ENCODE measurements at regions not wholly inside any gene's neighbourhood (a gene's known extent, or its start where the extent isn't known, plus 50 kb on each side); places are given as distances from the start of the nearest gene placed in this dataset.

- no peaks in the 10 kb centered on the region for H3K36me3 ChIP-seq (ENCODE audit: control insufficient read depth, insufficient read depth, low read length)
- no peak overlapping the region for H3K4me3 ChIP-seq (ENCODE audit: low read depth, low read length)
- peak; percentile 13 for FAIRE-seq
- TF ChIP-seq CTCF (IDR thresholded peaks at IDR 0.05; ENCODE audit: insufficient read depth, low read length, severe bottlenecking), result no peak
- no peaks in the 10 kb centered on the region for H3K27me3 ChIP-seq (ENCODE audit: control insufficient read depth, insufficient read depth, low read length)
- peak; percentile 59 for DNase-seq (ENCODE audit: low read depth)
Measured at GRCh38 chr14:66288511-66288910, 197.7 kb upstream of the CCDC196 start.

DNA sequence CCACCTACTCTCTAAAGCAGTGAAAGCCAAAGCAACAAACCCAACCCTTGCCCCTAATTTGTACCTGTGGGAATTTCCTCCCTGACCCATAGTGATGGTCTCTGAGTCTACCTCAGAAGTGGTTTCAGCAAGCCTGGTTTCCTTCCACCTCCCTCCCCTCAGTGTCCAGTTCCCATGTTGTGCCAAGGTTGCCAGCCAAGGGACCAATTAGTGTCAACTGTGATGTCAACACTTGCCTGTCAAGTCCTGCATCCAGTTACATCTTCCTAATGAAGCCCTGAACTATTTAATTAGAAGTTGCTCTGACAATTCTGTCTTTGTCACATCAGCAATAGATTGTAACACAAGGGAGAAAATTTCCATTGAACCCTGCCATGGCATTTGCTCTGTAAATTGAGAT lies 194.4 kb upstream of the CCDC196 start:
- TF ChIP-seq CTCF (IDR thresholded peaks at IDR 0.05; ENCODE audit: insufficient read depth, low read length, severe bottlenecking), result no peak
- DNase-seq (ENCODE audit: low read depth), result no peak
- FAIRE-seq, result no peak
- Histone ChIP-seq H3K27me3 (ENCODE audit: control insufficient read depth, insufficient read depth, low read length) (no peaks in the 10 kb centered on the region), H3K36me3 (ENCODE audit: control insufficient read depth, insufficient read depth, low read length) (no peaks in the 10 kb centered on the region), H3K4me3 (ENCODE audit: low read depth, low read length) (no peak overlapping the region)

- no peaks in the 10 kb centered on the region for H3K36me3 ChIP-seq (ENCODE audit: control insufficient read depth, insufficient read depth, low read length)
- DNase-seq (ENCODE audit: low read depth) (no peak), FAIRE-seq (no peak)
- H3K27me3 ChIP-seq (ENCODE audit: control insufficient read depth, insufficient read depth, low read length), result no peaks in the 10 kb centered on the region
- no peak for TF ChIP-seq CTCF (IDR thresholded peaks at IDR 0.05; ENCODE audit: insufficient read depth, low read length, severe bottlenecking)
- no peak overlapping the region for H3K4me3 ChIP-seq (ENCODE audit: low read depth, low read length)
Measured at GRCh38 chr14:66293533-66294105, 192.6 kb upstream of the CCDC196 start.

GRCh38 chr14:66295386-66295785 lies 190.8 kb upstream of the CCDC196 start:
- Histone ChIP-seq H3K27me3 (ENCODE audit: control insufficient read depth, insufficient read depth, low read length) (no peaks in the 10 kb centered on the region), H3K36me3 (ENCODE audit: control insufficient read depth, insufficient read depth, low read length) (no peaks in the 10 kb centered on the region), H3K4me3 (ENCODE audit: low read depth, low read length) (no peak overlapping the region)
- no peak for TF ChIP-seq CTCF (IDR thresholded peaks at IDR 0.05; ENCODE audit: insufficient read depth, low read length, severe bottlenecking)
- FAIRE-seq (no peak), DNase-seq (ENCODE audit: low read depth) (no peak)

- H3K27me3 ChIP-seq (ENCODE audit: control insufficient read depth, insufficient read depth, low read length), result no peaks in the 10 kb centered on the region
- FAIRE-seq, result no peak
- DNase-seq (ENCODE audit: low read depth), result no peak
- H3K4me3 ChIP-seq (ENCODE audit: low read depth, low read length), result no peak overlapping the region
- no peaks in the 10 kb centered on the region for H3K36me3 ChIP-seq (ENCODE audit: control insufficient read depth, insufficient read depth, low read length)
- no peak for TF ChIP-seq CTCF (IDR thresholded peaks at IDR 0.05; ENCODE audit: insufficient read depth, low read length, severe bottlenecking)
Measured at GRCh38 chr14:66300886-66301285, 185.3 kb upstream of the CCDC196 start.

DNA sequence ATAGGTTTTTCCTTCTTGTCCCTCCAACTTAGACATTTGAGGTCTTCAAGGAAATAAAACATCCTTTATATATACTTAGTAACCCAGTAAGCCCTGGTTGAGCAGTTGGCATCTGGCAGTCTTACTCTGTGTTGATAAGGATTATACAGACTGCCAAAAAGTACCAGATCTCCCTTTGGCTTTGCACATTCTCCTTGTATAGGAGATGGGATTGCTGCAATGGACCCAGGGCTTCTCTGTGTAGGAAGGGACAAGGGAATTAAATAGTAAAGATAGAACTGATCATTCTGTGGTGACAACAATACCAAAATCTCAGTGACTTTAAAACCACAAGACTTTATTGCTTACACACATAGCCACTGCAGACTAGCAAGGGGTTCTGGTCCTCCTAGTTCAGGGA lies 180.1 kb upstream of the CCDC196 start:
- no peak for FAIRE-seq

More for the DNA sequence above, 180.1 kb upstream of the CCDC196 start:
- DNase-seq (ENCODE audit: low read depth), result no peak
- Histone ChIP-seq H3K36me3 (ENCODE audit: control insufficient read depth, insufficient read depth, low read length) (no peaks in the 10 kb centered on the region), H3K27me3 (ENCODE audit: control insufficient read depth, insufficient read depth, low read length) (no peaks in the 10 kb centered on the region), H3K4me3 (ENCODE audit: low read depth, low read length) (no peak overlapping the region)
- TF ChIP-seq CTCF (IDR thresholded peaks at IDR 0.05; ENCODE audit: insufficient read depth, low read length, severe bottlenecking), result no peak

Measured in bronchial epithelial cell (primary cell).